SKM-1 (cell line): ENCODE measurements at regions not wholly inside any gene's neighbourhood (a gene's known extent, or its start where the extent isn't known, plus 50 kb on each side); places are given as distances from the start of the nearest gene placed in this dataset.
"Not testable (repeated sequence)": the region's sequence is repeated elsewhere in the genome, so short reads cannot be mapped to it uniquely, and the experiment has no call there.

Experiments used
- DNase-seq: peaks from one replicate; lab custom pipeline; 2025; ENCODE audit not compliant: unreplicated experiment; lab: John Stamatoyannopoulos, UW

DNA sequence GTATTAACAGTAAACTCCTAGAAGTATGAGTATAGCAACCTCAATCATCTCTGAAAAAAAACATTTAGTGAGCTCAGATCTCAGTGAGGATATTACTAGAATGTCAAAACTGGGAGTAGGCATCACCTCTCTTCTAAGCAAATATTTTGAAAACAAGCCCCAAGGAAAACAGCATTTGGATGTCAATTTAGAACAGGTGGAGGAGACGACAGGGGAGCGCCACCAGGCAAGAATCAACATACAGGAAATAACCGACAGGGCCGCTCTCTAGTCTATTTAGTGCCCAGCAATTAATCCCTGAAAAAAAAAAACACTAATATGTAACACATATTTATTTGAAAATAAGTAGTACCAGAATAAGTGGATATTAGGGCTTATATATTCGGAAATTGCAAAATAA lies 940.3 kb upstream of the ADGRL3 start:
- no peak for DNase-seq

GRCh38 chr4:60266505-60266904 lies 933.6 kb upstream of the ADGRL3 start:
- no peak for DNase-seq

DNA sequence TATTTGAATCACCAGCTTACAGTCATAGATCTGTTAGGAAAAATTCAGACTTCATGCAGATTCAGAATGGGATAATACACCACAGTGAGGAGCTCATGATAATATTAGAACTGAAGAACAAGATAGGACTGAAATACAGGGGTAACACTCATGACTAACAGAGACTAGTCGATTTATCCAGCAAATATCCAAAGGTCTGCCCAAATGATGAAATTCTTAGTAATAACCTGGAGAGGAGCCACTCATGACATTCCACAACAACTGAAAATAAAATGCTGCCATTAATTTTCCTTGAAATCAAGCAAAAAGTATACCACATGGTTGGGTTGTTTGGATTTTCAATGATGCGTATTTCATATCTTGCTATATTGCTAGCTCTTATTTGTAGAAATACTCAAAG lies 903.7 kb upstream of the ADGRL3 start:
- DNase-seq: no peak

DNA sequence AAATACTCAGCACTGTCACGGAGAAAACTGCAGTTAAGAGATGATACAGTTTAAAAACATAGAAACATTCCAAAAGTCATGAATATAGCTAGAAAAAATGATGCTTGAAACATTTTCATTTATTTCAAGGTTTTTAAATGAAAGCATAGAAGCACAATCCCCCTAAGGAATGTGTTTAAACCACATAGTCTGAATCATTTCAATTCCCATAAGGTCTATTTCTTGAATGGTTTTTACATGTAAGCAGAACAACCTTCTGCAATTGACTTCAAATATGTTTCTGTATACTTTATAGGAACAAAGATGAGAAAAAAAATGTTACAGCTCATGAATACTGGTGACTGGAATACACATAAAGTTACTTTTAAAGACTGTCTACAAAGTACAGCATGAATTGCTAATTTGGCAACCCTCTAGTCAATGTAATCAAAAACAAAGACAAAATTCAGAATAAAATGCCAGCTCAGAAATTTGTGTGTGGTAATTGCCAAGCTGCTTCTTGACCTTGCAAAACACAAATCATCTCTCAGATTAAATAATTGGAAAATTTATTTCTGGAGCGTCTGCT lies 886.4 kb upstream of the ADGRL3 start:
- DNase-seq: no peak

- no peak for DNase-seq
These were observed 885.7 kb upstream of the ADGRL3 start for GRCh38 chr4:60314416-60314815.

DNA sequence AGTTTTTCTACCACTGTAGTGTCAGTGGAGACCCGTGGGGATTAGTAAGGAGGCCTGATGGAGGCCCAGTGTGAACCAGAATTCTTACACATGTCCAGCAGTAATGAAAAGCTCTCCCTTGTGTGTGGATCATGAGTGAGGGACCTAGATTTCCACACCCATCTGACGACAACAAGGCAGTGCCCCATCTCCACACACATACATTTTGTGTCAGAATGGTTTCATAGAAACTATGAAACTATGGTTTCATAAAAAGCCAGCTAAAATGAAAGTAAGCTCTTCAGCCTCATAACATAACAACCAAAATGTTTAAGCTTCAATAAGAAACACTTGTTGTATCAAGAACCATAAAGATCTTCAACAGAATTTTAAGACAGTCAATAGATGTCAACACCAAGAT lies 884.5 kb upstream of the ADGRL3 start:
- DNase-seq: no peak

GRCh38 chr4:60326735-60327134 lies 873.4 kb upstream of the ADGRL3 start:
- DNase-seq: no peak

DNA sequence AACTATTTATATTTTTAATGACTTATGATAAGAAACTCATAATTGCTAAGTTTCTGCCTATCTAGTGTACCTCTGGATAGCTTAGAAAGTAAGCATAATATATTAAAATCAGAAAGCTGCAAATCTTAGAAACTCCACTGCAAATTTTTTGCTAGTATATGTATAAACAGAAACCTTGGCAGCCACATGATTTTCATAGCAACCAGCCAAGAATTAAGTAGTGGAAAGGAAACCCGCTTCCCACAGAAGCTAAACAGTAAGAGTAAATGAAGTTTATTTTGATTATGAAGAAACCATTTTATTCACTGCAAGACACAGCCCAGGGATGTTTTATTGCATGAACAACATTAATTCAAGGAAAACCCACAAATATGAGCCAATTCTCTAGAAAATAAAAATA lies 872.5 kb upstream of the ADGRL3 start:
- no peak for DNase-seq

DNA sequence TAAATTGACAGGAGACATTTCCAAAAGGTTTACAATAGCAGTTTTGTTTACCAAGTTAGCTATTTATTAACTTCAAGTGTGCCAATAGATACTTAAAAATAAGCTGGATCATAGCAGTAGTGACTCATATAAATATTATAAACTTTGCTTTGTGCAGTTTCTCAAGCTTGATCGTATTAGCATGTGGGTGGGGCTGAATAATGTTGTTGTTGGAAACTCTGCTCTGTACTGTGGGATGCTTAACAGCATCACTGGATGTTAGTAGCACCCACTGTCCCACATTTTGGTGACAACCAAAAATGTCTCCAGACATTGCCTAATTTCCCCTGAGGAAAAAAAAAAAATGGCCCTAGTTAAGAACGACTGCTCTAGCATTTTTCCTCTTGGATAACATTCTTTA lies 855.2 kb upstream of the ADGRL3 start:
- DNase-seq: no peak

DNA sequence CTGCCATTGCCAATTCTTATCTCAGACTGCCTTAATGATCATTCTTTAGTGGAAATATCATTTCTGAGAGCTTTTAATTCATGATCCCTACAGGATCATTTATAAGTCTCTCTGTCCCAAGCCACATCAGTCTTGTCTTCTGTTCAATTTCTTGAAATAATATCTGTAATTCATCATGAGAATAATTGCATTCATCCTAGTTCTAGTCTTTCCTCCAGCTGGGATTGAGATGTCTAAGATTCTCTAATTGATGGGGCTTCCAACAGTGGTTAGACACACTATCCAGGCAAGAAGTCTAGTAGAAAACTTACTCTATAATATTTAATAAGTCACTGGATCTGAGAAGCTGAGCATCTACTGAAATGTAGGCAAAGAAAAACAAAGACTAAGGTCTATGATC lies 854.7 kb upstream of the ADGRL3 start:
- no peak for DNase-seq

DNA sequence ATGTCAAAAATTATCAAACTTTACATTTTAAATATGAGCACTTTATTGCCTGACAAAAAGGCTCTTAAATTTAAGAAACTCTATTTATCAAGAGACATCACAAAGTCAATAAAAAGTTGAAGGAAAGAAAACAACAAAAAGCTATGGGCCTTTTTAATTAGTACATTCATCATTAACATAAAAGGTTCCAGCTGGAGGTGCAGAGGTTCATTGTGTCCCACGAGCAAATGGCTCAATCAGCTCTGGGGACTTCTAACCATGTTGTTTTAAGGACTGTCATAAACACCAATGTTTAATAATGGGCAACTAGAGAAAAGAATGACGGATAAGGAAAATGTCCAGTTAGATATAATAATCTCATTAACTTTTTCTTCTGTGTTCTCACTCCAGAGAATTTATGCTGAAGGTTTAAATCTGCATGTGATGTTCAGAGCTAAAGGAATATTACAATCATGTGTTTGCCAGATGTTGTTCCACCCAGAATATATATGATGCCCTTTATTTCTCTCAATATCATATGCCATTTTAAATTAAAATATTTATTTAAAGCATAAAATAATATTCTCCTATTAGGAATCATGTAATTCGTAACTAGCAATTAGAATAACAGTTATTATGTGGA lies 840.3 kb upstream of the ADGRL3 start:
- no peak for DNase-seq

- DNase-seq: no peak
These were observed 835.0 kb upstream of the ADGRL3 start for GRCh38 chr4:60365176-60365575.

- no peak for DNase-seq
These were observed 833.5 kb upstream of the ADGRL3 start for GRCh38 chr4:60366661-60367060.

- no peak for DNase-seq
These were observed 831.1 kb upstream of the ADGRL3 start for GRCh38 chr4:60368986-60369385.

GRCh38 chr4:60378010-60378409 lies 822.1 kb upstream of the ADGRL3 start:
- DNase-seq: no peak

DNA sequence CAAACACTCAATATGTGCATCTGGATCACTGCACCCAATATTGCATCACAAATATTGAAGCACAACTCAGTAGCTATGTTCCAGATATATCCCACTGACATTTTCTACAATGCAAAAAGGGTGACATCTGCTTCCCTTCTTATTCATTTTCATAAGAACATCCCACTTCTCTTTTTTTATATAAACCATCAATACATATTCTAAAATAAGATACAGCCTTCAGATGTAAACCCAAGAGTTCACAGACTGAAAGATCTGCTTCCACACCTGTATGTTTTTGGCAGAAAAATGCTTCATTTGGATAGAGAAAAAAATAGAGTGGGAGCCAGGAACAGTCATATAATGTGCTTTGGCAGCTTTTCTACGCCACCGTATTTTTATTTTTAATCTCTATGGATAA lies 815.6 kb upstream of the ADGRL3 start:
- DNase-seq: no peak

DNA sequence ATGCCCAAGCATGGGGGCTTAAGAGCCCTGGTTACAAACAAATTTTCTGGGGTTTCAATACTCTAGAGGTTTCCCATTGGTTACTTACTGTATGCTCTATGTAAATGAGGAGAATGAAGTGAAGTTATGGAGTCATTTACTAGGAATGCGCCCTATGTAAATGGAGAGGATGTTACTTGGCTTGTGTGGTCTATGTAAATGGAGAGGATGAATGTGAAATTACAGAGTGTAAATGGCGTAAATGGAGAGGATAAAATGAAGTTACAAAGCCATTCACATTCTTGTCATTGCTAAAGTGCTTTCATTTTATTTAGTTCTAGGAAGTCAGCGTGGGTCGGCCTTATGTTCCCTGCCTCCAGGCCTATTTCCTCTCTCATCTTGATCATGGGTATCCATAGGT lies 810.5 kb upstream of the ADGRL3 start:
- DNase-seq: no peak

DNA sequence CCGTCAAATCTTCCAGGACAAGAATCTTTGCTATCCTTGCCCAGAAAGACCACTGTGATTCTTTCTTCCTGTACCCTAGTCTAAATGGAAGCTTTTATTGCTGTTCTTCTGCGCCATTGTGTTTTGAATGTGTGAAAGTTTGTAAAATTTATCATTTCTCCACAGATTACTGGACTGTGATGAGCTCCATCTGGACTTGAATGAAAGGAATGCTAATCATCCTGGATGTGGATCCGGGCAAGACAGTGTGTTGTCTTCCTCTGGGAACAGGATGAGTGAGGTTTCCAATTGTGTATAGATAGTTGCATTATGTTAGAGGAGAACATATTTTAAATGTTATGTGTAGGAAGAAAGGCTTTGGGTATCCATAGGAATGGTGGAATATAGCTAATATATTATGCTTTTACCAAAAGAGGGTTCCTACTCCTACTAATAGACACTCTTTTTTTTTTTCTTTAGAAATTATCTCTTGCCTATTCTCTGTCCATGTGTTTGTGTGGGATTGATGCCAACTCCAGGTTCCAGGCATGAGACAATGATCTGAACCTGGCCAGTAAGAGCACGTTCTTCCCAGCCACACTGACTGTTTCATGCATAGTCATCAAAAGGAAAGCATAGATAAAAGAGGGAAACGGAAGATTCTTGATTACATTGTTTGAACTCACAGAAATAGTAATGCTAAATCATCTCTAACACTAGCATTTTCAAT lies 803.6 kb upstream of the ADGRL3 start:
- no peak for DNase-seq

- DNase-seq: no peak
These were observed 799.5 kb upstream of the ADGRL3 start for GRCh38 chr4:60400593-60400992.

GRCh38 chr4:60404027-60404426 lies 796.1 kb upstream of the ADGRL3 start:
- no peak for DNase-seq

DNA sequence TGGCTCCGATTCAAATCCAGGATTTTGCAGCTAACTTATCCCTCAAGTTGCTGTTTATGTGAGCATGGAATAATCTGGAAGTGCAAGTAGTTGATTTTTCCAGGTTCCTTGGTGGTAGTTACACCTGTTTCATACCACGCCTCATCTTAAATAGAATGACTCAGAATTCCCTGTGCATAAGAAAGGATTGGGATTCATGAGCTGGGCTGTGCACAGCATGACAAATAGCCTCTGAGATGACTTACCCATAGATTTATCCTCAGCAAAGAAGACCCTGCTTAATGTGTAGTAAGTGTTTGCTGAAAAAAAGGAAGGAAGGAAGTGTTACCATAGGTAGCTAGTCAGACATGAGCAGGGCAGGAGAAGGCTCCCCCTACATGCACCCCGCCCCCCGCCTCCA lies 777.7 kb upstream of the ADGRL3 start:
- DNase-seq: no peak

DNA sequence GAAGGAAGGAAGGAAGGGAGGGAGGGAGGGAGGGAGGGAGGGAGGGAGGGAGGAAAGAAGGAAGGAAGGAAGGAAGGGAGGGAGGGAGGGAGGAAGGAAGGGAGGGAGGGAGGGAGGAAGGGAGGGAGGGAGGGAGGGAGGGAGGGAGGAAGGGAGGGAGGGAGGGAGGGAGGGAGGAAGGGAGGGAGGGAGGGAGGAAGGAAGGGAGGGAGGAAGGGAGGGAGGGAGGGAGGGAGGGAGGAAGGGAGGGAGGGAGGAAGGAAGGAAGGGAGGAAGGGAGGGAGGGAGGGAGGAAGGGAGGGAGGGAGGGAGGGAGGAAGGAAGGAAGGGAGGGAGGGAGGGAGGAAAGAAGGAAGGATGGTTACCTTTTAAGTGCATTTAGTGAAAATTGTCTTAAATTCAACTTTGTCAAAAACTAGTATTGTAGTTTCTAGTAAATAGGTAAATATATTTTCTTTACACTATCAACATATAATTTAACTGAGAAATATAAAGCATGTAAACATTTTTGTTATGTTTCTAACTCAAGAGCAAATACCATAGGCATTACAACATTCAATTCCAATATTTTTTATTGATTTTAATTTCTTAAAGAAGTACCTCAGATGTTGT lies 776.4 kb upstream of the ADGRL3 start:
- DNase-seq: not testable (repeated sequence)
